CD14-positive monocyte (primary cell): ENCODE measurements at regions not wholly inside any gene's neighbourhood (a gene's known extent, or its start where the extent isn't known, plus 50 kb on each side); places are given as distances from the start of the nearest gene placed in this dataset.

ENCODE experiments used
- DNase-seq, 3 donors: peaks; one replicate each; pipeline ENCODE4 v3.0.0-alpha.2; 2011 to 2022
- H2AFZ ChIP-seq: 2 replicates; pipeline ENCODE4 v1.6.0; 2012; ENCODE audit warnings: mild to moderate bottlenecking, low read depth, low read length, inconsistent platforms; ENCODE audit not compliant: insufficient read depth, poor library complexity, severe bottlenecking
- H3K27ac ChIP-seq, 2 donors: 1 replicate in 1 of 2; 2 replicates in 1 of 2; pipeline ENCODE4 v1.5.1; 2012 to 2013; ENCODE audit warnings: low read length in 2 of 2, control low read depth in 1 of 2, inconsistent platforms in 1 of 2, low read depth in 1 of 2, mild to moderate bottlenecking in 1 of 2
- H3K27me3 ChIP-seq, 2 donors: one replicate each; pipeline versions ENCODE4 v1.6.0 to v1.6.1; 2011 to 2013; ENCODE audit warnings: low read length in 2 of 2; ENCODE audit not compliant: control insufficient read depth in 2 of 2, insufficient read depth in 2 of 2
- H3K36me3 ChIP-seq, 2 donors: replicated peaks in 1 of 2; 1 replicate in 1 of 2; 2 replicates in 1 of 2; pipeline versions ENCODE4 v1.5.1 to v1.6.1; 2012 to 2013; ENCODE audit warnings: low read length in 2 of 2, control low read depth in 1 of 2, inconsistent platforms in 1 of 2, mild to moderate bottlenecking in 1 of 2; ENCODE audit not compliant: insufficient read depth in 2 of 2, control insufficient read depth in 1 of 2
- H3K4me1 ChIP-seq, 2 donors: 1 replicate in 1 of 2; 2 replicates in 1 of 2; pipeline versions ENCODE4 v1.5.1 to v1.6.1; 2012 to 2013; ENCODE audit warnings: low read length in 2 of 2, control low read depth in 1 of 2, inconsistent platforms in 1 of 2, mild to moderate bottlenecking in 1 of 2, moderate library complexity in 1 of 2; ENCODE audit not compliant: insufficient read depth in 2 of 2, control insufficient read depth in 1 of 2
- H3K4me2 ChIP-seq: replicated peaks from 2 replicates; pipeline ENCODE3; 2012; ENCODE audit warnings: low read length, moderate library complexity, mild to moderate bottlenecking; ENCODE audit not compliant: poor library complexity, severe bottlenecking; ENCODE audit errors: extremely low read depth
- H3K4me3 ChIP-seq, 3 experiments: fragments of 200-600 bp in 1 of 3; sonication (generic) in 1 of 3; replicated peaks in 1 of 3; 1 replicate in 2 of 3; 2 replicates in 1 of 3; pipeline ENCODE4 v1.5.1; 2011 to 2013; ENCODE audit warnings: low read length in 3 of 3, mild to moderate bottlenecking in 3 of 3, control low read depth in 2 of 3, low read depth in 2 of 3, inconsistent platforms in 1 of 3, moderate library complexity in 1 of 3
- H3K79me2 ChIP-seq: 2 replicates; pipeline ENCODE4 v1.6.0; 2012; ENCODE audit warnings: mild to moderate bottlenecking, control low read depth, inconsistent platforms, low read length, moderate library complexity; ENCODE audit not compliant: insufficient read depth
- H3K9ac ChIP-seq: 2 replicates; pipeline ENCODE4 v1.6.0; 2017; ENCODE audit warnings: low read length, mild to moderate bottlenecking; ENCODE audit not compliant: insufficient read depth, poor library complexity, severe bottlenecking
- H3K9me3 ChIP-seq, 2 donors: replicated peaks in 1 of 2; 1 replicate in 1 of 2; 2 replicates in 1 of 2; pipeline versions ENCODE4 v1.5.1 to v1.6.1; 2012 to 2013; ENCODE audit warnings: low read length in 2 of 2, control low read depth in 1 of 2; ENCODE audit not compliant: control insufficient read depth in 1 of 2, insufficient read depth in 1 of 2
- H4K20me1 ChIP-seq: 2 replicates; pipeline ENCODE4 v1.6.0; 2012; ENCODE audit warnings: mild to moderate bottlenecking, low read length, control low read depth, moderate library complexity; ENCODE audit not compliant: insufficient read depth
- H3K27ac Mint-ChIP-seq, 7 donors: one replicate each; pipeline ENCODE4 v1.8.0; 2020; ENCODE audit warnings: mild to moderate bottlenecking in 7 of 7, mixed read lengths in 7 of 7, moderate library complexity in 6 of 7, inconsistent platforms in 2 of 7
- H3K27me3 Mint-ChIP-seq, 3 donors: one replicate each; pipeline ENCODE4 v1.8.0; 2021 to 2022; ENCODE audit warnings: low read depth in 3 of 3, mild to moderate bottlenecking in 3 of 3, mixed read lengths in 3 of 3, moderate library complexity in 3 of 3, inconsistent platforms in 1 of 3
- H3K36me3 Mint-ChIP-seq, 2 donors: one replicate each; pipeline ENCODE4 v1.8.0; 2020; ENCODE audit warnings: mixed read lengths in 2 of 2, inconsistent platforms in 1 of 2, mild to moderate bottlenecking in 1 of 2
- H3K4me1 Mint-ChIP-seq: one replicate; pipeline ENCODE4 v1.8.0; 2020; ENCODE audit warnings: mild to moderate bottlenecking, mixed read lengths
- H3K4me3 Mint-ChIP-seq, 2 donors: one replicate each; pipeline ENCODE4 v1.8.0; 2020; ENCODE audit warnings: mild to moderate bottlenecking in 2 of 2, mixed read lengths in 2 of 2, moderate library complexity in 1 of 2
- H3K9me3 Mint-ChIP-seq, 7 donors: one replicate each; pipeline ENCODE4 v1.8.0; 2020 to 2022; ENCODE audit warnings: mixed read lengths in 7 of 7, mild to moderate bottlenecking in 6 of 7, moderate library complexity in 6 of 7, inconsistent platforms in 2 of 7
- WGBS: methylation state at CpG from one replicate; pipeline ENCODE4 v1.1.5; 2013; ENCODE audit warnings: missing lambda C conversion rate; ENCODE audit not compliant: insufficient coverage; 5-methylcytosine and 5-hydroxymethylcytosine counted together
- intact Hi-C, 2 donors: fragments of 100-400 bp; cut with micrococcal nuclease; formaldehyde crosslinking; loops; one replicate each; pipeline versions ENCODE4 v1.15.0 to v1.15.1; 2023
- TF ChIP-seq, protein P1 (sequence below): fragments of 200-600 bp; IDR thresholded peaks from one replicate; pipeline ENCODE4 v1.8.0; 2022; ENCODE audit warnings: antibody characterized with exemption, mild to moderate bottlenecking

DNA sequence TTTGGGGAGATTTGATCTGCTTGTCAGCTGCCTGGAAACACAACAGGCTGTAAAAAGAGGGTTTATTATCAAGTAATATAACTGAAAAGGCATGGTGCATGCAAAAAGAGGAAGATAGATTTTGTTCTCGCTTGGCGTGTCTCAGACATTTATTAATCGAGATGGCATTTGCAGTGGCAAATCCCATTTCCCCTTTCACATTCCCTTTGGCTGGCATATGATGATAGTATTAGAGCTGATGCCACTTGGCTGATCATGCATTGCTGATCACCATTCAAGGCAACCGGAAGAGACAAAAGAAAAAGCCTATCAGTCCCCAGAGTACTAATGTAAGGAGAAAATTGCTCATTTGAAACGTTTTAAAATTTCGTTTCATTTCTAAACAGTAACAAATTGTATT is 101.8 kb downstream of the ZIC3 start:
- H3K36me3 Mint-ChIP-seq, result no peaks in the 10 kb centered on the region
- H4K20me1 ChIP-seq, result no peaks in the 10 kb centered on the region

DNA sequence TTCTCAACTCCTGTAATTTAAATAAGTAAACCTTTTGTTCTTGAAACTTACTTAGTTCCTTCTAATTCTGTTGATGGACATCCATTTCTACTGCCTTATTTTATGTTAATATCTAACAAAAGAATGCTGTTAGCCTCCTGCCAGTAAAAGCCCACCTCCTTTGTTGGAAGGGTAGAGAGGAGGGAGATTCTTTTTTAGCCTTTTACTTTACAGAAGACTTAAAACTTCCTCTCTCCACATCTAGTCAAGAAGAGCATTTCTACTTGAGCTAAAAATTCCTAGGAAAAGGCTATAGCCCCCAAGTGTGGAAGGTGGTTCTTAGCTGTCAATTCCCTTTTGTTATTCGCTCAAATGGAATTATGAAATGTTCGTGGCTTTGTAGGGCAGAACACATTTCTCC is 118.7 kb downstream of the ZIC3 start:
- Histone ChIP-seq H3K9ac (no peak overlapping the region), H3K27ac (no peak overlapping the region), H3K36me3 (no peaks in the 10 kb centered on the region), H3K4me2 (no peak overlapping the region), H3K9me3 (no peaks in the 10 kb centered on the region), H3K79me2 (no peaks in the 10 kb centered on the region), H4K20me1 (no peaks in the 10 kb centered on the region), H3K27me3 (no peaks in the 10 kb centered on the region), H3K4me1 (no peaks in the 10 kb centered on the region), H2AFZ (no peak overlapping the region), H3K4me3 (no peak overlapping the region)
- intact Hi-C loops, result no loop called here
- DNase-seq, result no peak
- Mint-ChIP-seq H3K36me3 (no peaks in the 10 kb centered on the region), H3K4me3 (no peak overlapping the region), H3K27ac (no peak overlapping the region), H3K9me3 (peaks cover 0 to 3% (median 0%) of the 10 kb centered on the region in 7 donors), H3K27me3 (peaks cover 0 to 2% (median 0%) of the 10 kb centered on the region in 3 donors), H3K4me1 (no peaks in the 10 kb centered on the region)
- TF ChIP-seq, protein P1, sequence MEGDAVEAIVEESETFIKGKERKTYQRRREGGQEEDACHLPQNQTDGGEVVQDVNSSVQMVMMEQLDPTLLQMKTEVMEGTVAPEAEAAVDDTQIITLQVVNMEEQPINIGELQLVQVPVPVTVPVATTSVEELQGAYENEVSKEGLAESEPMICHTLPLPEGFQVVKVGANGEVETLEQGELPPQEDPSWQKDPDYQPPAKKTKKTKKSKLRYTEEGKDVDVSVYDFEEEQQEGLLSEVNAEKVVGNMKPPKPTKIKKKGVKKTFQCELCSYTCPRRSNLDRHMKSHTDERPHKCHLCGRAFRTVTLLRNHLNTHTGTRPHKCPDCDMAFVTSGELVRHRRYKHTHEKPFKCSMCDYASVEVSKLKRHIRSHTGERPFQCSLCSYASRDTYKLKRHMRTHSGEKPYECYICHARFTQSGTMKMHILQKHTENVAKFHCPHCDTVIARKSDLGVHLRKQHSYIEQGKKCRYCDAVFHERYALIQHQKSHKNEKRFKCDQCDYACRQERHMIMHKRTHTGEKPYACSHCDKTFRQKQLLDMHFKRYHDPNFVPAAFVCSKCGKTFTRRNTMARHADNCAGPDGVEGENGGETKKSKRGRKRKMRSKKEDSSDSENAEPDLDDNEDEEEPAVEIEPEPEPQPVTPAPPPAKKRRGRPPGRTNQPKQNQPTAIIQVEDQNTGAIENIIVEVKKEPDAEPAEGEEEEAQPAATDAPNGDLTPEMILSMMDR, result no peak
- no CpG with 5 or more reads among the region's 2 CpGs for WGBS

More for the DNA sequence above, 101.8 kb downstream of the ZIC3 start:
- no peak overlapping the region for H3K4me3 ChIP-seq
- H3K79me2 ChIP-seq, result no peaks in the 10 kb centered on the region
- no peaks in the 10 kb centered on the region for H3K27me3 ChIP-seq
- H3K27ac Mint-ChIP-seq, result no peak overlapping the region
- intact Hi-C loops, result no loop called here
- no peaks in the 10 kb centered on the region for H3K4me1 ChIP-seq
- DNase-seq, result no peak
- no peaks in the 10 kb centered on the region for H3K36me3 ChIP-seq
- peaks cover 0 to 17% (median 9%) of the 10 kb centered on the region in 7 donors for H3K9me3 Mint-ChIP-seq
- TF ChIP-seq, protein P1, result no peak
- H3K9me3 ChIP-seq, result peaks cover 5 to 6% of the 10 kb centered on the region in 2 donors
- H3K27ac ChIP-seq, result no peak overlapping the region
- WGBS, result no CpG with 5 or more reads among the region's 6 CpGs
- H3K4me1 Mint-ChIP-seq, result no peaks in the 10 kb centered on the region
- no peak overlapping the region for H3K9ac ChIP-seq
- no peaks in the 10 kb centered on the region for H3K27me3 Mint-ChIP-seq
- no peak overlapping the region for H3K4me2 ChIP-seq
- H2AFZ ChIP-seq, result no peak overlapping the region
- no peak overlapping the region for H3K4me3 Mint-ChIP-seq
